GM12865 (cell line): ENCODE measurements at regions not wholly inside any gene's neighbourhood (a gene's known extent, or its start where the extent isn't known, plus 50 kb on each side); places are given as distances from the start of the nearest gene placed in this dataset.
"Not testable (repeated sequence)": the region's sequence is repeated elsewhere in the genome, so short reads cannot be mapped to it uniquely, and the experiment has no call there.

Source experiments
- DNase-seq: peaks from one replicate; pipeline ENCODE4 v3.0.0; 2010; ENCODE audit warnings: low read depth
- H3K4me3 ChIP-seq: 2 replicates; pipeline ENCODE4 v1.5.1; 2011; ENCODE audit warnings: mild to moderate bottlenecking, low read depth, low read length, control low read depth
- TF ChIP-seq, protein P1 (sequence below): IDR thresholded peaks from 2 replicates; pipeline ENCODE4 v1.5.1; 2011; ENCODE audit warnings: low read length, control low read depth, low read depth, inconsistent platforms; ENCODE audit not compliant: insufficient read depth; ENCODE audit errors: missing control alignments

DNA sequence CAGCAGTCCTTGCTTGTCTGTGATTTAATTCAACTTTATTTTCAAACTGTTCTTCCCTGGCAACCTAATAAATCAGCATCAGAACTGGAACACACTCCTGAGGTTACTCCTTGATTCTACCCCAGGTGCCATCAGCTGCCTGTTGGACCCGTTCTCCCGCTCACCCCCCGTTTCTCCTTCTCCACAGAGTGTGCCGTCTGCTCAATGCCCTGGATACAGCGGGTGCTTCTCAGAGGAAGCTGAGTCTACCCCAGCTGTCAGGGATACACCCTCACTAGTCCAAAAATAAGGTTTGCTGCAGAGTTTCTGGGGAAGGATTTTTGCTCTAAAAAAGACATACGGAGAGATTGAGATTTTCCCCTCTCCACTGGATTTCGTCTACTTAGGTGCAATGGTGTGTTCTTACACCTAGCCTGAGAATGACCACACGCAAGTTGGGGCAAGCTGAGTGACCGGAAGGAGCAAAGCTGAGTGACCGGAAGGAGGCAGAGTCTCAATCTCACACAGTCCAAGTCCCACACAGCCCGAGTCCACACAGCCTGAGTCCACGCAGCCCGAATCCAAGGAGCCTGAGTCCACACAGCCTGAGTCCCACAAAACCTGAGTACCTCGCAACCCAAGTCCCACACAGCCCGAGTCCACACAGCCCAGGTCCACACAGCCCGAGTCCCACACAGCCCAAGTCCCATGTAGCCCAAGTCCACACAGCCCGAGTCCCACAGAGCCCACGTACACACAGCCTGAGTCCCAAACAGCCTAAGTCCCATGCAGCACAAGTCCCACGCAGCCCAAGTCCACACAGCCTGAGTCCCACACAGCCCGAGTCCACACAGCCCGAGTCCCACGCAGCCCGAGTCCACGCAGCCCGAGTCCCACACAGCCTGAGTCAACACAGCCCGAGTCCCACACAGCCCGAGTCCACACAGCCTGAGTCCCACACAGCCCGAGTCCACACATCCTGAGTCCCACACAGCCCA is 58.6 kb upstream of the DACT2 start:
- no peak overlapping the region for H3K4me3 ChIP-seq
- TF ChIP-seq, protein P1, sequence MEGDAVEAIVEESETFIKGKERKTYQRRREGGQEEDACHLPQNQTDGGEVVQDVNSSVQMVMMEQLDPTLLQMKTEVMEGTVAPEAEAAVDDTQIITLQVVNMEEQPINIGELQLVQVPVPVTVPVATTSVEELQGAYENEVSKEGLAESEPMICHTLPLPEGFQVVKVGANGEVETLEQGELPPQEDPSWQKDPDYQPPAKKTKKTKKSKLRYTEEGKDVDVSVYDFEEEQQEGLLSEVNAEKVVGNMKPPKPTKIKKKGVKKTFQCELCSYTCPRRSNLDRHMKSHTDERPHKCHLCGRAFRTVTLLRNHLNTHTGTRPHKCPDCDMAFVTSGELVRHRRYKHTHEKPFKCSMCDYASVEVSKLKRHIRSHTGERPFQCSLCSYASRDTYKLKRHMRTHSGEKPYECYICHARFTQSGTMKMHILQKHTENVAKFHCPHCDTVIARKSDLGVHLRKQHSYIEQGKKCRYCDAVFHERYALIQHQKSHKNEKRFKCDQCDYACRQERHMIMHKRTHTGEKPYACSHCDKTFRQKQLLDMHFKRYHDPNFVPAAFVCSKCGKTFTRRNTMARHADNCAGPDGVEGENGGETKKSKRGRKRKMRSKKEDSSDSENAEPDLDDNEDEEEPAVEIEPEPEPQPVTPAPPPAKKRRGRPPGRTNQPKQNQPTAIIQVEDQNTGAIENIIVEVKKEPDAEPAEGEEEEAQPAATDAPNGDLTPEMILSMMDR, result no peak
- no peak for DNase-seq

- not testable (repeated sequence) for DNase-seq, H3K4me3 ChIP-seq
Measured at GRCh38 chr6:168379579-168379978, 60.0 kb upstream of the DACT2 start.

GRCh38 chr6:168380166-168380955 is 60.6 kb upstream of the SMOC2 start:
- DNase-seq, H3K4me3 ChIP-seq: not testable (repeated sequence)

- TF ChIP-seq, protein P1, result no peak
Measured at GRCh38 chr6:168380956-168381605, 59.9 kb upstream of the SMOC2 start.

GRCh38 chr6:168381726-168382458 is 59.1 kb upstream of the SMOC2 start:
- TF ChIP-seq, protein P1, result no peak
- no peak overlapping the region for H3K4me3 ChIP-seq
- DNase-seq, result no peak

More at GRCh38 chr6:168380956-168381605, 59.9 kb upstream of the SMOC2 start:
- H3K4me3 ChIP-seq, result no peak overlapping the region
- no peak for DNase-seq

DNA sequence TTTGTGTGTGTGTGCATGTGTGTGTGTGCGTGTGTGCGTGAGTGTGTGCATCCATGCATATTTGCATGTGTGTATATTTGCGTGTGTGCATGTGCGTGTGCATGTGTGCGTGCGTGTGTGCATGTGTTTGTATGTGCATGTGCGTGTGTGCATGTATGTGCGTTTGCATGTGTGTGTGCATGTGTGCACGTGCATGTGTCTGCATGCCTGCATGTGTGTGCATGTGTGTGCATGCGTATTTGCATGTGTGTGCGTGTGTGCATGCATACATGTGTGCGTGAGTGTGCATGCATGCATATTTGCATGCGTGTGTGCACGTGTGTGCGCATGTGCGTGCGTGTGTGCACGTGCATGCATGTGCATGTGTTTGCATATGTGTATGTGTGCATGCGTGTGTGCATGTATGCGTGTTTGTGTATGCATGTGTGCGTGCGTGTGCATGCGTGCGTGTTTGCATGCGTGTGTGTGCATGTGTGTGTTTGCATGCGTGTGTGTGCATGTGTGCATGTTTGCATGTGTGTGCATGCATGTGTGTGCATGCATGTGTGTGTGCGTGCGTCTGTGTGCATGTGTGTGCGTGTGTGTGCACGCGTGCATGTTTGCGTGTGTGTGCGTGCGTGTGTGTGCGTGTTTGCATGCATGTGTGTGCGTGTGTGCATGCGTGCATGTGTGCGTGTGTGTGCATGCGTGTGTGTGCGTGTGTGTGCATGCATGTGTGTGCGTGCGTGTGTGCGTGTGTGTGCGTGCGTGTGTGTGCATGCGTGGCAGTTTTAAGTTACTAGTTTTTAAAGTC is 57.7 kb upstream of the SMOC2 start:
- TF ChIP-seq, protein P1, result no peak
- no peak for DNase-seq
- H3K4me3 ChIP-seq, result no peak overlapping the region
